Activated CD4-positive, alpha-beta memory T cell treated with anti-CD3 and anti-CD28 coated beads, Interleukin-2, amount 10 ng/mL, durations not matched to agents 7 days and 5 days (primary cell): ENCODE measurements at regions not wholly inside any gene's neighbourhood (a gene's known extent, or its start where the extent isn't known, plus 50 kb on each side); places are given as distances from the start of the nearest gene placed in this dataset.
"Not testable (repeated sequence)": the region's sequence is repeated elsewhere in the genome, so short reads cannot be mapped to it uniquely, and the experiment has no call there.

Source experiments
- CTCF ChIA-PET: fragments of 350-600 bp; sonication (Branson Sonifier 250); formaldehyde crosslinking; loops from one replicate; lab custom pipeline; 2021; ENCODE audit warnings: antibody characterized with exemption, inconsistent platforms; lab: Charles Lee
- POLR2A ChIA-PET: fragments of 350-600 bp; sonication (Branson Sonifier 250); formaldehyde crosslinking; loops from one replicate; lab custom pipeline; 2021; ENCODE audit warnings: antibody characterized with exemption; lab: Charles Lee
- DNase-seq: peaks from one replicate; pipeline ENCODE4 v3.0.0-alpha.2; 2020
- H3K27ac Mint-ChIP-seq: one replicate; pipeline ENCODE4 v1.8.0; 2021; ENCODE audit warnings: mild to moderate bottlenecking, mixed read lengths
- H3K27me3 Mint-ChIP-seq: one replicate; pipeline ENCODE4 v1.8.0; 2021; ENCODE audit warnings: mixed read lengths
- H3K36me3 Mint-ChIP-seq: one replicate; pipeline ENCODE4 v1.8.0; 2021; ENCODE audit warnings: low read depth, mixed read lengths
- H3K4me1 Mint-ChIP-seq: one replicate; pipeline ENCODE4 v1.8.0; 2021; ENCODE audit warnings: mixed read lengths
- H3K4me3 Mint-ChIP-seq: one replicate; pipeline ENCODE4 v1.8.0; 2021; ENCODE audit warnings: mild to moderate bottlenecking, mixed read lengths
- H3K9me3 Mint-ChIP-seq: one replicate; pipeline ENCODE4 v1.8.0; 2021; ENCODE audit warnings: mixed read lengths

- DNase-seq = no peak
- Mint-ChIP-seq H3K36me3 (no peaks in the 10 kb centered on the region), H3K27me3 (no peaks in the 10 kb centered on the region), H3K4me3 (no peak overlapping the region), H3K27ac (no peak overlapping the region), H3K9me3 (peaks cover 4% of the 10 kb centered on the region), H3K4me1 (no peaks in the 10 kb centered on the region)
- ChIA-PET CTCF (no interaction called here), POLR2A (no interaction called here)
Measured at GRCh38 chr18:37852464-37852863, 286.9 kb upstream of the CELF4 start.

GRCh38 chr18:37847544-37847943 lies 281.9 kb upstream of the CELF4 start:
- no peak for DNase-seq
- POLR2A ChIA-PET = no interaction called here
- Mint-ChIP-seq H3K36me3 (no peaks in the 10 kb centered on the region), H3K4me1 (no peaks in the 10 kb centered on the region), H3K27me3 (no peaks in the 10 kb centered on the region), H3K27ac (no peak overlapping the region), H3K9me3 (peaks cover 2% of the 10 kb centered on the region), H3K4me3 (no peak overlapping the region)
- CTCF ChIA-PET = no interaction called here

- no peak overlapping the region for H3K4me3 Mint-ChIP-seq
- ChIA-PET CTCF (no interaction called here), POLR2A (no interaction called here)
- H3K4me1 Mint-ChIP-seq = no peaks in the 10 kb centered on the region
- no peaks in the 10 kb centered on the region for H3K36me3 Mint-ChIP-seq
- no peak for DNase-seq
- peaks cover 2% of the 10 kb centered on the region for H3K9me3 Mint-ChIP-seq
- H3K27me3 Mint-ChIP-seq = no peaks in the 10 kb centered on the region
- no peak overlapping the region for H3K27ac Mint-ChIP-seq
Measured at GRCh38 chr18:37846996-37847395, 281.4 kb upstream of the CELF4 start.

- POLR2A ChIA-PET = no interaction called here
- no peak for DNase-seq
- CTCF ChIA-PET = no interaction called here
- Mint-ChIP-seq H3K27me3 (no peaks in the 10 kb centered on the region), H3K9me3 (peaks cover 5% of the 10 kb centered on the region), H3K4me1 (no peaks in the 10 kb centered on the region), H3K4me3 (no peak overlapping the region), H3K27ac (no peak overlapping the region), H3K36me3 (no peaks in the 10 kb centered on the region)
Measured at GRCh38 chr18:37845498-37845897, 279.9 kb upstream of the CELF4 start.

GRCh38 chr18:37844209-37844970 lies 278.8 kb upstream of the CELF4 start:
- Mint-ChIP-seq H3K4me1 (no peaks in the 10 kb centered on the region), H3K4me3 (no peak overlapping the region), H3K27ac (no peak overlapping the region), H3K27me3 (no peaks in the 10 kb centered on the region), H3K36me3 (no peaks in the 10 kb centered on the region), H3K9me3 (peaks cover 5% of the 10 kb centered on the region)
- ChIA-PET CTCF (no interaction called here), POLR2A (no interaction called here)
- no peak for DNase-seq

GRCh38 chr18:37838083-37838482 lies 272.5 kb upstream of the CELF4 start:
- Mint-ChIP-seq H3K4me1 (no peaks in the 10 kb centered on the region), H3K36me3 (no peaks in the 10 kb centered on the region), H3K27me3 (no peaks in the 10 kb centered on the region), H3K27ac (no peak overlapping the region), H3K4me3 (no peak overlapping the region), H3K9me3 (peaks cover 6% of the 10 kb centered on the region)
- DNase-seq = no peak
- ChIA-PET POLR2A (no interaction called here), CTCF (no interaction called here)

- Mint-ChIP-seq H3K27me3 (no peaks in the 10 kb centered on the region), H3K4me1 (no peaks in the 10 kb centered on the region), H3K9me3 (peaks cover 10% of the 10 kb centered on the region), H3K27ac (no peak overlapping the region), H3K4me3 (no peak overlapping the region), H3K36me3 (no peaks in the 10 kb centered on the region)
- CTCF ChIA-PET = no interaction called here
- POLR2A ChIA-PET = no interaction called here
- DNase-seq = no peak
Measured at GRCh38 chr18:37836071-37836970, 270.7 kb upstream of the CELF4 start.

- H3K27me3 Mint-ChIP-seq, CTCF ChIA-PET, POLR2A ChIA-PET, H3K27ac Mint-ChIP-seq, H3K9me3 Mint-ChIP-seq, H3K4me1 Mint-ChIP-seq, DNase-seq, H3K4me3 Mint-ChIP-seq, H3K36me3 Mint-ChIP-seq: not testable (repeated sequence)
Measured at GRCh38 chr18:37832010-37832695, 266.6 kb upstream of the CELF4 start.

GRCh38 chr18:37812961-37813360 lies 247.4 kb upstream of the CELF4 start:
- DNase-seq = no peak
- ChIA-PET POLR2A (no interaction called here), CTCF (no interaction called here)
- Mint-ChIP-seq H3K36me3 (no peaks in the 10 kb centered on the region), H3K27ac (no peak overlapping the region), H3K9me3 (peaks cover 9% of the 10 kb centered on the region), H3K27me3 (no peaks in the 10 kb centered on the region), H3K4me3 (no peak overlapping the region), H3K4me1 (no peaks in the 10 kb centered on the region)

- ChIA-PET POLR2A (no interaction called here), CTCF (no interaction called here)
- Mint-ChIP-seq H3K27me3 (no peaks in the 10 kb centered on the region), H3K36me3 (no peaks in the 10 kb centered on the region), H3K4me1 (no peaks in the 10 kb centered on the region), H3K4me3 (no peak overlapping the region), H3K9me3 (peaks cover 7% of the 10 kb centered on the region), H3K27ac (no peak overlapping the region)
- DNase-seq = no peak
Measured at GRCh38 chr18:37805773-37806404, 240.3 kb upstream of the CELF4 start.

- no peaks in the 10 kb centered on the region for H3K4me1 Mint-ChIP-seq
- no peak overlapping the region for H3K4me3 Mint-ChIP-seq
- no peaks in the 10 kb centered on the region for H3K9me3 Mint-ChIP-seq
- DNase-seq = no peak
- ChIA-PET POLR2A (no interaction called here), CTCF (no interaction called here)
- no peak overlapping the region for H3K27ac Mint-ChIP-seq
- no peaks in the 10 kb centered on the region for H3K27me3 Mint-ChIP-seq
- H3K36me3 Mint-ChIP-seq = no peaks in the 10 kb centered on the region
Measured at GRCh38 chr18:37796823-37797349, 231.3 kb upstream of the CELF4 start.

- POLR2A ChIA-PET = no interaction called here
- CTCF ChIA-PET = no interaction called here
Measured at GRCh38 chr18:37787452-37787851, 221.9 kb upstream of the CELF4 start.

GRCh38 chr18:37783771-37784170 lies 218.2 kb upstream of the CELF4 start:
- H3K9me3 Mint-ChIP-seq = no peaks in the 10 kb centered on the region
- no peak overlapping the region for H3K27ac Mint-ChIP-seq
- no peaks in the 10 kb centered on the region for H3K27me3 Mint-ChIP-seq
- POLR2A ChIA-PET = no interaction called here
- CTCF ChIA-PET = no interaction called here
- H3K4me1 Mint-ChIP-seq = no peaks in the 10 kb centered on the region
- DNase-seq = no peak
- H3K4me3 Mint-ChIP-seq = no peak overlapping the region
- H3K36me3 Mint-ChIP-seq = no peaks in the 10 kb centered on the region

More at GRCh38 chr18:37787452-37787851, 221.9 kb upstream of the CELF4 start:
- H3K9me3 Mint-ChIP-seq = no peaks in the 10 kb centered on the region
- no peak overlapping the region for H3K4me3 Mint-ChIP-seq
- H3K27ac Mint-ChIP-seq = no peak overlapping the region
- no peaks in the 10 kb centered on the region for H3K36me3 Mint-ChIP-seq
- DNase-seq = no peak
- no peaks in the 10 kb centered on the region for H3K4me1 Mint-ChIP-seq
- no peaks in the 10 kb centered on the region for H3K27me3 Mint-ChIP-seq
